ENCODE measurements at regions not wholly inside any gene's neighbourhood (a gene's known extent, or its start where the extent isn't known, plus 50 kb on each side); places are given as distances from the start of the nearest gene placed in this dataset.

GRCh38 chr1:191912517-191912916 lies 245.7 kb upstream of the RGS18 start:
- no peak overlapping the region for H3K18ac ChIP-seq (ENCODE audit: low read depth, low read length)
- no peaks in the 10 kb centered on the region for H3K4me1 ChIP-seq (ENCODE audit: control insufficient read depth, insufficient read depth, low read length)
- in situ Hi-C loops (cut with MboI; ENCODE audit: low sequenced_read_pairs) (no loop called here), dilution Hi-C loops (cut with HindIII; ENCODE audit: low sequenced_read_pairs, unreplicated experiment) (no loop called here), intact Hi-C loops (cut with micrococcal nuclease) (no loop called here)
- H3K9me1 ChIP-seq (ENCODE audit: insufficient read depth, low read length): no peaks in the 10 kb centered on the region
- H3K9me3 ChIP-seq (ENCODE audit: control insufficient read depth, insufficient read depth, low read length): no peaks in the 10 kb centered on the region
- H2AK9ac ChIP-seq (replicated peaks; ENCODE audit: low read depth, low read length, poor library complexity): no peak overlapping the region
- H3K4ac ChIP-seq (ENCODE audit: low read depth, low read length): no peak overlapping the region
- H3K9ac ChIP-seq (ENCODE audit: low read depth, low read length): no peak overlapping the region
- ATAC-seq (ENCODE audit: low read depth): no peak
- H4K8ac ChIP-seq (ENCODE audit: low read depth in 2 of 2, low read length in 2 of 2): no peak overlapping the region
- H2BK20ac ChIP-seq (ENCODE audit: low read depth, low read length): no peak overlapping the region
- no peaks in the 10 kb centered on the region for H4K20me1 ChIP-seq (ENCODE audit: insufficient read depth, low read length)
- no peak overlapping the region for H3K56ac ChIP-seq (ENCODE audit: extremely low read depth, insufficient read depth, low read length)
- H2BK15ac ChIP-seq (ENCODE audit: low read depth, low read length): no peak overlapping the region
- H3K23ac ChIP-seq (ENCODE audit: low read depth, low read length): no peak overlapping the region
- H3K36me3 ChIP-seq (ENCODE audit: control insufficient read depth, insufficient read depth, low read length): no peaks in the 10 kb centered on the region
- H3K27ac ChIP-seq (ENCODE audit: insufficient read depth, low read length): no peak overlapping the region
- no peak overlapping the region for H2BK120ac ChIP-seq (ENCODE audit: low read depth, low read length)
- no peak overlapping the region for H4K5ac ChIP-seq (ENCODE audit: low read depth, low read length)
- no peak overlapping the region for H2AFZ ChIP-seq (replicated peaks; ENCODE audit: low read length, poor library complexity)
- no peak for DNase-seq
- H2BK5ac ChIP-seq (ENCODE audit: low read depth, low read length, poor library complexity, severe bottlenecking): no peak overlapping the region
- ChIA-PET POLR2A (ENCODE audit: unreplicated experiment) (no interaction called here), CTCF (no interaction called here)
- no peak overlapping the region for H2AK5ac ChIP-seq (ENCODE audit: low read depth, low read length)
- no peak overlapping the region for H3K4me3 ChIP-seq (ENCODE audit: insufficient read depth, low read depth, low read length)
- no TSS peak for BruUV-seq (replicated peaks)
- TF ChIP-seq BHLHE40 (IDR thresholded peaks at IDR 0.05; ENCODE audit: low read depth, low read length): no peak
- TF ChIP-seq, protein P1, sequence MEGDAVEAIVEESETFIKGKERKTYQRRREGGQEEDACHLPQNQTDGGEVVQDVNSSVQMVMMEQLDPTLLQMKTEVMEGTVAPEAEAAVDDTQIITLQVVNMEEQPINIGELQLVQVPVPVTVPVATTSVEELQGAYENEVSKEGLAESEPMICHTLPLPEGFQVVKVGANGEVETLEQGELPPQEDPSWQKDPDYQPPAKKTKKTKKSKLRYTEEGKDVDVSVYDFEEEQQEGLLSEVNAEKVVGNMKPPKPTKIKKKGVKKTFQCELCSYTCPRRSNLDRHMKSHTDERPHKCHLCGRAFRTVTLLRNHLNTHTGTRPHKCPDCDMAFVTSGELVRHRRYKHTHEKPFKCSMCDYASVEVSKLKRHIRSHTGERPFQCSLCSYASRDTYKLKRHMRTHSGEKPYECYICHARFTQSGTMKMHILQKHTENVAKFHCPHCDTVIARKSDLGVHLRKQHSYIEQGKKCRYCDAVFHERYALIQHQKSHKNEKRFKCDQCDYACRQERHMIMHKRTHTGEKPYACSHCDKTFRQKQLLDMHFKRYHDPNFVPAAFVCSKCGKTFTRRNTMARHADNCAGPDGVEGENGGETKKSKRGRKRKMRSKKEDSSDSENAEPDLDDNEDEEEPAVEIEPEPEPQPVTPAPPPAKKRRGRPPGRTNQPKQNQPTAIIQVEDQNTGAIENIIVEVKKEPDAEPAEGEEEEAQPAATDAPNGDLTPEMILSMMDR (conservative IDR thresholded peaks at IDR 0.05; ENCODE audit: low read depth, low read length): no peak
- no peak for TF ChIP-seq RCOR1 (IDR thresholded peaks at IDR 0.05; ENCODE audit: insufficient replicate concordance, low read length)
- no peak overlapping the region for H3K14ac ChIP-seq (replicated peaks; ENCODE audit: low read depth, low read length)
- no peaks in the 10 kb centered on the region for H3K79me1 ChIP-seq (ENCODE audit: low read depth in 1 of 2, low read length in 2 of 2)
- no peaks in the 10 kb centered on the region for H3K27me3 ChIP-seq (ENCODE audit: control insufficient read depth, insufficient read depth, low read length)
- H4K91ac ChIP-seq (ENCODE audit: insufficient read depth, low read depth, low read length): no peak overlapping the region
- H3K4me2 ChIP-seq (ENCODE audit: low read depth, low read length): no peak overlapping the region
- WGBS, 2 experiments (ENCODE audit: extremely low coverage in 2 of 2, insufficient read length in 1 of 2): no CpG with 5 or more reads among the region's 1 CpG

Data from IMR-90 (cell line).